Femur (tissue), 1 donor: ENCODE measurements at regions not wholly inside any gene's neighbourhood (a gene's known extent, or its start where the extent isn't known, plus 50 kb on each side); places are given as distances from the start of the nearest gene placed in this dataset.
"Not testable (repeated sequence)": the region's sequence is repeated elsewhere in the genome, so short reads cannot be mapped to it uniquely, and the experiment has no call there.

ENCODE experiments used
- DNase-seq: peaks from one replicate; pipeline ENCODE4 v3.0.0-alpha.2; 2017

DNA sequence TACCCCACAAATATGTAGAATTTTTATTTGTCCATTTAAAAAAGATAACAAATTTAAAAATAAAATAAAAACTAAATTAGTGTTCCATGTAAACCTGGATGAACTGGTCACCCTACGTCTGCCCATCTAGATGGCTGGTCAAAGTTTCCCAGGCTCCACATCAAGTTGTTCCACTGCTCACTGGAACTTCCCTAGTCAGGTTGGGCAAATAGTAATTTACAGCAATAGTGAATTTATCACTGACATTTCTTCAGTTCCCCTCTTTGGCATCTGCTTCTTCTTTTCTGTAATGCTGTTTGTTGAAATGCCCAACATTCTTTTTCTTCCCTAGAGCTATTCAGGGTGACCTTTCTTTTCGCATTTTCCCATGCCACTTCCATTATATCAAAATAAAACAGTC, 272.7 kb upstream of the BTG1 start:
- DNase-seq = no peak

GRCh38 chr12:92417373-92417772, 271.7 kb upstream of the BTG1 start:
- no peak for DNase-seq

DNA sequence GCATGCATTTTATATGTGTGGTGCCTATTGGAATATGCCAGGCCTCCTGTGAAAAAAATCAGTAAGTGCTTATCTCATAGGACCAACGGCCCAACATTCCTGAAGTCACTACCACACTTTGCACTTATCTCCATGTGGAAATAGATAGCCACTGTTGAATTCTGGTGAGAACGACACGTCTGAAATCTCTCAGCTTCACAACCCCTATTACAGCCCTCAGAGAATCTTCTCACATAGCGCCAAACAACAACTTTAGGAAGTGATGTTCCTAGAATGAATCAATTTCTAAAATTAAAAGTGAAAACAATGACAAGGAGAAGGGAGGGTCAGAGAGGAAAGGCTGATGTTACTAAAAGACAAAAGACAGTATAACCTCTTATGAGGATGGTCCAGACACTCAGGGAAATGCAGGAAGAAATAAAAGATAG, 270.8 kb upstream of the BTG1 start:
- DNase-seq = no peak

DNA sequence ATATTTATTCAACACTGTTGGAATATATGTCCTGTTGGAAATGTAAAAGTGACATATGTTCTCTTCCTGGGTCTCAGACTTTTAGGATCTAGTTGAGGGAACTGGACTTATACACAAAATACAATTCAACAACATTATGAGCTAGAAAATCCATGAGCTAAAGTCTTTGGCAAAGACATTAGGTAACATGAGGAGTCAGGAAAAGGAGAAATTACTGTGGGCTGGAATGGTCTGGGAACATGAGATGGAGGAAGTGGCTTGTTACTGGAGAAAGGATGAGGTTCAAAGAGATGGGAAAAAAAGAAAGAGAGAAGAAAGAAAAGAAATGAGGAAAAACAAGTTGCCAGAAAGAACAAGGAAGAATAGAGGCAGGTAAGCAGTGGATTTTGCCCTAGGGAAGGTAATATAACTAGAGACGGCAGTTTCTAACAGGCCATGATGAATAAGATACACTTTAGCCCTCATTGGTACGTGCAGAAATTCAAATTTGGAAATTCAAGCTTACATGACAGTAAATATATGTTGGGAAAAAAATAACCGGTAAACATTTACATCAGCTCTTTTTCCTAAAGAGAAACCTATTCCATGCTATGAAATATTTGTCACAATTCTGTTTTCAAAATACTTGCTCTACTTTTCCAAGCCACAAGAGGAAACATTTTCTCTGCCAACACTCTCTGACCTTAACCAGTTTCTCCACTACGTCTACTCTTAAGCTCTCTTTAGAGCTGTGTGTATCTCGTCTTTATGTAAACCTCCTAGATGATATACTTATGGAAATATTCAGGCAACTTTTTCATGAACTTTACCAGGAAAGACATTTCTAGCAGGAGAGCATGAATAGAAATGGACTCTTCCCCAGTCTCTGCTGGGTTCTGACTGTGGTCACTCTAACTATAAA, 268.8 kb upstream of the BTG1 start:
- no peak for DNase-seq

DNA sequence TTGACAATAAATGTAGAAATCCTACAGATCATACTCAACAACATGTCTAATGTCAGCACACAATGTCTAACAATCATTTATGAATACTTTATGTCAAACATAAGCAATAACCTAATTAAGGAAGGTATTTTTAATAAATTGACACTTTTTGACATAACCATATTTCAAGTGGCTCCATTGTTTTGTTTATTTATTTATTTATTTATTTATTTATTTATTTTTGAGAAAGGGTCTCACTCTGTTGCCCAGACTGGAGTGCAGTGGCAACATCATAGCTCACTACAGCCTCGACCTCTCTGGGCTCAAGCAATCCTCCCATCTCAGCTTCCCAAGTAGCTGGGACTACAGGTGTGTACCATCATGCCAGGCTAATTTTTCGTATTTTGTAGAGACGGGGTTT, 267.6 kb upstream of the BTG1 start:
- DNase-seq = no peak

- DNase-seq = no peak
Measured at GRCh38 chr12:92412856-92413255, 267.2 kb upstream of the BTG1 start.

- DNase-seq = no peak
Measured at GRCh38 chr12:92411687-92412086, 266.0 kb upstream of the BTG1 start.

GRCh38 chr12:92408072-92408900, 262.6 kb upstream of the BTG1 start:
- peak; percentile 36 for DNase-seq

DNA sequence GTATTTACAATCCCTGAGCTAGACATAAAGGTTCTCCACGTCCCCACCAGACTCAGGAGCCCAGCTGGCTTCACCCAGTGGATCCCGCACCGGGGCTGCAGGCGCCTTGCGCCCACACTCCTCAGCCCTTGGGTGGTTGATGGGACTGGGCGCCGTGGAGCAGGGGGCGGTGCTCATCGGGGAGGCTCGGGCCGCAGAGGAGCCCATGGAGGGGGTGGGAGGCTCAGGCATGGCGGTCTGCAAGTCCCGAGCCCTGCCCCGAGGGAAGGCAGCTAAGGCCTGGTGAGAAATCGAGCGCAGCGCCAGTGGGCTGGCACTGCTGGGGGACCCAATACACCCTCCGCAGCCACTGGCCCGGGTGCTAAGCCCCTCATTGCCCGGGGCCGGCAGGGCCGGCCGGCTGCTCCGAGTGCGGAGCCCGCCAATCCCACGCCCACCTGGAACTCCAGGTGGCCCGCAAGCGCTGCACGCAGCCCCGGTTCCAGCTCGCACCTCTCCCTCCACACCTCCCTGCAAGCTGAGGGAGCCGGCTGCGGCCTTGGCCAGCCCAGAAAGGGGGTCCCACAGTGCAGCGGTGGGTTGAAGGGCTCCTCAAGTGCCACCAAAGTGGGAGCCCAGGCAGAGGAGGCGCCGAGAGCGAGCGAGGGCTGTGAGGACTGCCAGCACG, 260.9 kb upstream of the BTG1 start:
- not testable (repeated sequence) for DNase-seq

- DNase-seq = not testable (repeated sequence)
Measured at GRCh38 chr12:92405801-92406251, 260.2 kb upstream of the BTG1 start.

DNA sequence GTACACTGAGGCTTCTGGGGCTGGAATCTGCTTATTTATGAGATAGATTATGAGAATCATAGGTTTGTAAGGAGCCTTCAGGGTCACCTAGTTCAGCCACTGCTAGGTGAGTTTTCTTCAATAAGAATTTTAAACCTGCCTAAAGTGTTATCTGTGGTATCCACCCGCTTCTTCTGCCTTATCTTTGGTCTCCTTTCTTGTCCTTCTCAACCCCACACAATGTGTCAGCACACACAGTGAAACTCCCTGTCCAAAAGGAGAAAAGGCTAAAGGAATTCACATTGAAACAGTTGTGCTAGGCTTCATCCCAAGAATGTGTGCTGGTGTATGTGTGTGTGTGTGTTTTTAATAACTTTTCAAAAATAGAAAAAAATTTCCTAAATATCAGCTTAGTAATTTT, 259.3 kb upstream of the BTG1 start:
- DNase-seq = no peak

- no peak for DNase-seq
Measured at GRCh38 chr12:92404259-92404894, 258.7 kb upstream of the BTG1 start.

GRCh38 chr12:92403210-92404175, 257.8 kb upstream of the BTG1 start:
- DNase-seq = peak; percentile 22

DNA sequence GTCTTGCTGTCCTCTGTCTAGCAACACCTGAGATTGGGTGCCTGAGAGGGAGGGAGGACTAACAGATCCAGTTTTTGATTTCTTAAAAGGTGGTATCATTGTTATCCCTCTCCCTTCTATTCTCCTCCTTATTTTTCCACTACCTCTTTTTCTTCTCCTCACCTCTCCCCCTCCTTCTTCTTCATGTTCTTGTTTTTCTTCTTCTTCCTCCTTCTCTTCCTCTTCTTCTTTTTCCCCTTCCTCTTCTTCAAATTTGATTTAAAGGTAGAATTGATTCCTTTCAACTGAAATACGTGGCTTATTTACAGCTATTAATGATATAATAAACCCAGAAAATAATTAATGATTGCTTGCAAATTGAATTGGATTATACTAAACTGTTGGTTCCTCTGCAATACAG, 256.8 kb upstream of the BTG1 start:
- DNase-seq = no peak

DNA sequence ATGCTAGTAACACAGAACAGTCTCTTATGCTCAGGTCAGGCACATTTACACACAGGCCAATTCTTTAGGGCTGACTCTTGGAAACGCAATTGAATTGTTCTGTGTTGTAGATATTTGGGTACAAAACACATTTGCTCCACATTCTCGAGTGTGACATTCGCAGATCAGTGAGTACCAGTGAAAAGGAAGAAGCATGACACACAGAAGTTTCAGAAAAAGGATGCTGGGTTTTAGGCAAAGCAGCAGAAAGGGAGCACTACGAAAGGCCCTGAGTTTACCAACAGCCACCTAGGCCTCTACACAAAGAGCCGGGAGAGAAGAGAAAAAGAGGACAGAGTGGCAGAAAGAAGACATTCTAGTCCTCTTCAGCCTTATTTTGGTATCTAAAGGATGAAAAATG, 254.4 kb upstream of the BTG1 start:
- no peak for DNase-seq

- no peak for DNase-seq
Measured at GRCh38 chr12:92398565-92399309, 253.1 kb upstream of the BTG1 start.

- no peak for DNase-seq
Measured at GRCh38 chr12:92396647-92397252, 251.1 kb upstream of the BTG1 start.

DNA sequence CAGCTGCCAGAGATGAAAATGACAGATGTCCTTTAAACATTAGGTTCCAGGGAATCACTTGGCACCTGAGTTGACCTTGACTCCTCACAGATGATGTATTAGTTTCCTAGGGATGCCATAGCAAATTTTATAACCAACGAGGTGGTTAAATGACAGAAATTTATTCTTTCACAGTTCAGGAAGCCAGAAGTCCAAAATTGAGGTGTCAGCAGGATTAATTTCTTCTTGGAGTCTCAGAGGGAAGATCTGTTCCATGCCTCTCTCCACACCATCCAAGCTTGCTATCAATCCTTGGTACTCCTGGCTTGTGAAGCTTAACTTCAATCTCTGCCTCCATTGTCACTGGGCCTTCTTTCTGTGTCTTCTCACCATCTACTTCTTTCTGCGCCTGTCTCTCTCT, 249.7 kb upstream of the BTG1 start:
- DNase-seq = no peak

GRCh38 chr12:92394895-92395294, 249.2 kb upstream of the BTG1 start:
- no peak for DNase-seq

- no peak for DNase-seq
Measured at GRCh38 chr12:92393504-92393903, 247.9 kb upstream of the BTG1 start.
